ENCODE measurements at regions not wholly inside any gene's neighbourhood (a gene's known extent, or its start where the extent isn't known, plus 50 kb on each side); places are given as distances from the start of the nearest gene placed in this dataset.
"Not testable (repeated sequence)": the region's sequence is repeated elsewhere in the genome, so short reads cannot be mapped to it uniquely, and the experiment has no call there.

- H3K27ac ChIP-seq, result no peak overlapping the region
- no peak for TF ChIP-seq CTCF (IDR thresholded peaks at IDR 0.05)
- no peaks in the 10 kb centered on the region for H3K27me3 ChIP-seq
- no peak overlapping the region for H3K4me3 ChIP-seq
- DNase-seq, result no peak
- no peaks in the 10 kb centered on the region for H3K4me1 ChIP-seq
- no peak overlapping the region for H3K9ac ChIP-seq (ENCODE audit: low read depth in 2 of 2, low read length in 2 of 2)
- H3K9me3 ChIP-seq, result no peaks in the 10 kb centered on the region
- H3K36me3 ChIP-seq, result no peaks in the 10 kb centered on the region
- intact Hi-C loops (cut with DNase I), result no loop called here
Observed at GRCh38 chr5:38621840-38622437, 65.5 kb upstream of the LIFR start.

GRCh38 chr5:38622723-38623129, 66.3 kb upstream of the LIFR start:
- intact Hi-C loops (cut with DNase I), result no loop called here
- H3K27ac ChIP-seq, result no peak overlapping the region
- H3K36me3 ChIP-seq, result no peaks in the 10 kb centered on the region
- H3K27me3 ChIP-seq, result no peaks in the 10 kb centered on the region
- TF ChIP-seq CTCF (IDR thresholded peaks at IDR 0.05), result no peak
- no peak overlapping the region for H3K4me3 ChIP-seq
- DNase-seq, result no peak
- no peak overlapping the region for H3K9ac ChIP-seq (ENCODE audit: low read depth in 2 of 2, low read length in 2 of 2)
- H3K9me3 ChIP-seq, result no peaks in the 10 kb centered on the region
- H3K4me1 ChIP-seq, result no peaks in the 10 kb centered on the region

GRCh38 chr5:38624541-38624940, 68.1 kb upstream of the LIFR start:
- H3K27me3 ChIP-seq; H3K9ac ChIP-seq (ENCODE audit: low read depth in 2 of 2, low read length in 2 of 2); intact Hi-C loops (cut with DNase I): not testable (repeated sequence)

GRCh38 chr5:38631376-38631775, 74.9 kb upstream of the LIFR start:
- H3K36me3 ChIP-seq; H3K4me3 ChIP-seq; DNase-seq; H3K27ac ChIP-seq; intact Hi-C loops (cut with DNase I); H3K9ac ChIP-seq (ENCODE audit: low read depth in 2 of 2, low read length in 2 of 2); H3K27me3 ChIP-seq; H3K4me1 ChIP-seq; H3K9me3 ChIP-seq: not testable (repeated sequence)

More at GRCh38 chr5:38624541-38624940, 68.1 kb upstream of the LIFR start:
- not testable (repeated sequence) for H3K4me3 ChIP-seq, H3K27ac ChIP-seq, DNase-seq, H3K9me3 ChIP-seq, H3K36me3 ChIP-seq, H3K4me1 ChIP-seq

GRCh38 chr5:38634568-38635369, 78.3 kb upstream of the LIFR start:
- no peak overlapping the region for H3K9ac ChIP-seq (ENCODE audit: low read depth in 2 of 2, low read length in 2 of 2)
- no peaks in the 10 kb centered on the region for H3K4me1 ChIP-seq
- no peaks in the 10 kb centered on the region for H3K9me3 ChIP-seq
- no peak for DNase-seq
- H3K4me3 ChIP-seq, result no peak overlapping the region
- H3K27me3 ChIP-seq, result no peaks in the 10 kb centered on the region
- H3K27ac ChIP-seq, result no peak overlapping the region
- intact Hi-C loops (cut with DNase I), result no loop called here
- TF ChIP-seq CTCF (IDR thresholded peaks at IDR 0.05), result no peak
- H3K36me3 ChIP-seq, result no peaks in the 10 kb centered on the region

GRCh38 chr5:38636626-38637025, 80.2 kb upstream of the LIFR start:
- Histone ChIP-seq H3K27ac (no peak overlapping the region), H3K4me1 (no peaks in the 10 kb centered on the region), H3K27me3 (no peaks in the 10 kb centered on the region), H3K9ac (ENCODE audit: low read depth in 2 of 2, low read length in 2 of 2) (no peak overlapping the region), H3K9me3 (no peaks in the 10 kb centered on the region), H3K36me3 (no peaks in the 10 kb centered on the region), H3K4me3 (no peak overlapping the region)
- intact Hi-C loops (cut with DNase I), result no loop called here
- TF ChIP-seq CTCF (IDR thresholded peaks at IDR 0.05), result no peak
- no peak for DNase-seq

Data from colonic mucosa (tissue), 4 donors.